ENCODE measurements at regions not wholly inside any gene's neighbourhood (a gene's known extent, or its start where the extent isn't known, plus 50 kb on each side); places are given as distances from the start of the nearest gene placed in this dataset.

GRCh38 chr11:86143087-86144030 is 74.5 kb upstream of the PICALM start:
- Histone ChIP-seq H3K27me3 (ENCODE audit: control insufficient read depth in 2 of 2, insufficient read depth in 1 of 2, low read length in 1 of 2) (no peaks in the 10 kb centered on the region), H3K9me3 (ENCODE audit: control insufficient read depth in 2 of 2, insufficient read depth in 1 of 2, low read length in 1 of 2) (no peaks in the 10 kb centered on the region), H3K4me3 (ENCODE audit: low read length in 2 of 2) (no peak overlapping the region), H3K36me3 (ENCODE audit: control insufficient read depth in 2 of 2, insufficient read depth in 2 of 2, low read length in 1 of 2) (no peaks in the 10 kb centered on the region), H3K27ac (ENCODE audit: low read depth in 1 of 2, low read length in 1 of 2) (no peak overlapping the region), H3K4me1 (ENCODE audit: control insufficient read depth in 2 of 2, insufficient read depth in 2 of 2, low read length in 2 of 2) (peaks cover 3 to 6% of the 10 kb centered on the region in 2 donors)
- DNase-seq (ENCODE audit: low read depth in 6 of 9, low spot score in 9 of 9), result peak in 1 of 9 donors; percentile 24
- WGBS, result 88% methylated on average over 7 of the region's 7 CpGs

GRCh38 chr11:86142170-86142569 is 73.3 kb upstream of the PICALM start:
- peaks cover 3 to 6% of the 10 kb centered on the region in 2 donors for H3K4me1 ChIP-seq (ENCODE audit: control insufficient read depth in 2 of 2, insufficient read depth in 2 of 2, low read length in 2 of 2)
- no peaks in the 10 kb centered on the region for H3K9me3 ChIP-seq (ENCODE audit: control insufficient read depth in 2 of 2, insufficient read depth in 1 of 2, low read length in 1 of 2)
- H3K27ac ChIP-seq (ENCODE audit: low read depth in 1 of 2, low read length in 1 of 2), result no peak overlapping the region
- no peak overlapping the region for H3K4me3 ChIP-seq (ENCODE audit: low read length in 2 of 2)
- no peaks in the 10 kb centered on the region for H3K36me3 ChIP-seq (ENCODE audit: control insufficient read depth in 2 of 2, insufficient read depth in 2 of 2, low read length in 1 of 2)
- DNase-seq (ENCODE audit: low read depth in 6 of 9, low spot score in 9 of 9), result no peak
- 100% methylated on average over 1 of the region's 1 CpG for WGBS
- no peaks in the 10 kb centered on the region for H3K27me3 ChIP-seq (ENCODE audit: control insufficient read depth in 2 of 2, insufficient read depth in 1 of 2, low read length in 1 of 2)

- H3K4me1 ChIP-seq (ENCODE audit: control insufficient read depth in 2 of 2, insufficient read depth in 2 of 2, low read length in 2 of 2), result peaks cover 3 to 6% of the 10 kb centered on the region in 2 donors
- H3K27ac ChIP-seq (ENCODE audit: low read depth in 1 of 2, low read length in 1 of 2), result no peak overlapping the region
- WGBS, result 96% methylated on average over 1 of the region's 1 CpG
- H3K36me3 ChIP-seq (ENCODE audit: control insufficient read depth in 2 of 2, insufficient read depth in 2 of 2, low read length in 1 of 2), result no peaks in the 10 kb centered on the region
- H3K27me3 ChIP-seq (ENCODE audit: control insufficient read depth in 2 of 2, insufficient read depth in 1 of 2, low read length in 1 of 2), result no peaks in the 10 kb centered on the region
- H3K4me3 ChIP-seq (ENCODE audit: low read length in 2 of 2), result no peak overlapping the region
- H3K9me3 ChIP-seq (ENCODE audit: control insufficient read depth in 2 of 2, insufficient read depth in 1 of 2, low read length in 1 of 2), result no peaks in the 10 kb centered on the region
- no peak for DNase-seq (ENCODE audit: low read depth in 6 of 9, low spot score in 9 of 9)
These were observed 72.8 kb upstream of the PICALM start for GRCh38 chr11:86141727-86142126.

GRCh38 chr11:86140334-86140990 is 71.6 kb upstream of the PICALM start:
- H3K27me3 ChIP-seq (ENCODE audit: control insufficient read depth in 2 of 2, insufficient read depth in 1 of 2, low read length in 1 of 2), result no peaks in the 10 kb centered on the region
- WGBS, result 97% methylated on average over 10 of the region's 10 CpGs
- no peaks in the 10 kb centered on the region for H3K36me3 ChIP-seq (ENCODE audit: control insufficient read depth in 2 of 2, insufficient read depth in 2 of 2, low read length in 1 of 2)
- H3K4me1 ChIP-seq (ENCODE audit: control insufficient read depth in 2 of 2, insufficient read depth in 2 of 2, low read length in 2 of 2), result peaks cover 3 to 6% of the 10 kb centered on the region in 2 donors
- no peak for DNase-seq (ENCODE audit: low read depth in 6 of 9, low spot score in 9 of 9)
- no peak overlapping the region for H3K27ac ChIP-seq (ENCODE audit: low read depth in 1 of 2, low read length in 1 of 2)
- no peaks in the 10 kb centered on the region for H3K9me3 ChIP-seq (ENCODE audit: control insufficient read depth in 2 of 2, insufficient read depth in 1 of 2, low read length in 1 of 2)
- H3K4me3 ChIP-seq (ENCODE audit: low read length in 2 of 2), result no peak overlapping the region

GRCh38 chr11:86138958-86139357 is 70.1 kb upstream of the PICALM start:
- peaks cover 3 to 6% of the 10 kb centered on the region in 2 donors for H3K4me1 ChIP-seq (ENCODE audit: control insufficient read depth in 2 of 2, insufficient read depth in 2 of 2, low read length in 2 of 2)
- DNase-seq (ENCODE audit: low read depth in 6 of 9, low spot score in 9 of 9), result peak in 2 of 9 donors; percentile 22 to 37
- no peak overlapping the region for H3K4me3 ChIP-seq (ENCODE audit: low read length in 2 of 2)
- no peak overlapping the region for H3K27ac ChIP-seq (ENCODE audit: low read depth in 1 of 2, low read length in 1 of 2)
- H3K36me3 ChIP-seq (ENCODE audit: control insufficient read depth in 2 of 2, insufficient read depth in 2 of 2, low read length in 1 of 2), result no peaks in the 10 kb centered on the region
- 19% methylated on average over 4 of the region's 4 CpGs for WGBS
- no peaks in the 10 kb centered on the region for H3K27me3 ChIP-seq (ENCODE audit: control insufficient read depth in 2 of 2, insufficient read depth in 1 of 2, low read length in 1 of 2)
- no peaks in the 10 kb centered on the region for H3K9me3 ChIP-seq (ENCODE audit: control insufficient read depth in 2 of 2, insufficient read depth in 1 of 2, low read length in 1 of 2)

- Histone ChIP-seq H3K27ac (ENCODE audit: low read depth in 1 of 2, low read length in 1 of 2) (no peak overlapping the region), H3K27me3 (ENCODE audit: control insufficient read depth in 2 of 2, insufficient read depth in 1 of 2, low read length in 1 of 2) (no peaks in the 10 kb centered on the region), H3K36me3 (ENCODE audit: control insufficient read depth in 2 of 2, insufficient read depth in 2 of 2, low read length in 1 of 2) (no peaks in the 10 kb centered on the region), H3K9me3 (ENCODE audit: control insufficient read depth in 2 of 2, insufficient read depth in 1 of 2, low read length in 1 of 2) (no peaks in the 10 kb centered on the region), H3K4me1 (ENCODE audit: control insufficient read depth in 2 of 2, insufficient read depth in 2 of 2, low read length in 2 of 2) (peaks cover 3 to 6% of the 10 kb centered on the region in 2 donors), H3K4me3 (ENCODE audit: low read length in 2 of 2) (no peak overlapping the region)
- WGBS, result 95% methylated on average over 2 of the region's 2 CpGs
- DNase-seq (ENCODE audit: low read depth in 6 of 9, low spot score in 9 of 9), result no peak
These were observed 67.7 kb upstream of the PICALM start for GRCh38 chr11:86136538-86136937.

GRCh38 chr11:86135319-86135714 is 66.4 kb upstream of the PICALM start:
- Histone ChIP-seq H3K27me3 (ENCODE audit: control insufficient read depth in 2 of 2, insufficient read depth in 1 of 2, low read length in 1 of 2) (no peaks in the 10 kb centered on the region), H3K4me1 (ENCODE audit: control insufficient read depth in 2 of 2, insufficient read depth in 2 of 2, low read length in 2 of 2) (peaks cover 2 to 3% of the 10 kb centered on the region in 2 donors), H3K27ac (ENCODE audit: low read depth in 1 of 2, low read length in 1 of 2) (no peak overlapping the region), H3K9me3 (ENCODE audit: control insufficient read depth in 2 of 2, insufficient read depth in 1 of 2, low read length in 1 of 2) (no peaks in the 10 kb centered on the region), H3K4me3 (ENCODE audit: low read length in 2 of 2) (no peak overlapping the region), H3K36me3 (ENCODE audit: control insufficient read depth in 2 of 2, insufficient read depth in 2 of 2, low read length in 1 of 2) (no peaks in the 10 kb centered on the region)
- 100% methylated on average over 1 of the region's 1 CpG for WGBS
- no peak for DNase-seq (ENCODE audit: low read depth in 6 of 9, low spot score in 9 of 9)

GRCh38 chr11:86134580-86135318 is 65.9 kb upstream of the PICALM start:
- no peak for DNase-seq (ENCODE audit: low read depth in 6 of 9, low spot score in 9 of 9)
- Histone ChIP-seq H3K9me3 (ENCODE audit: control insufficient read depth in 2 of 2, insufficient read depth in 1 of 2, low read length in 1 of 2) (no peaks in the 10 kb centered on the region), H3K36me3 (ENCODE audit: control insufficient read depth in 2 of 2, insufficient read depth in 2 of 2, low read length in 1 of 2) (no peaks in the 10 kb centered on the region), H3K4me3 (ENCODE audit: low read length in 2 of 2) (no peak overlapping the region), H3K27ac (ENCODE audit: low read depth in 1 of 2, low read length in 1 of 2) (no peak overlapping the region), H3K4me1 (ENCODE audit: control insufficient read depth in 2 of 2, insufficient read depth in 2 of 2, low read length in 2 of 2) (peaks cover 2 to 3% of the 10 kb centered on the region in 2 donors), H3K27me3 (ENCODE audit: control insufficient read depth in 2 of 2, insufficient read depth in 1 of 2, low read length in 1 of 2) (no peaks in the 10 kb centered on the region)
- 66% methylated on average over 3 of the region's 3 CpGs for WGBS
